Fibroblast of lung (primary cell): ENCODE measurements at regions not wholly inside any gene's neighbourhood (a gene's known extent, or its start where the extent isn't known, plus 50 kb on each side); places are given as distances from the start of the nearest gene placed in this dataset.

Experiments used
- CTCF ChIP-seq, 2 donors: IDR thresholded peaks in 1 of 2; conservative IDR thresholded peaks in 1 of 2; 1 replicate in 1 of 2; 2 replicates in 1 of 2; pipeline ENCODE4 v1.5.1; 2011 to 2012; ENCODE audit warnings: low read length in 2 of 2, control low read depth in 1 of 2, inconsistent platforms in 1 of 2, low read depth in 1 of 2, mild to moderate bottlenecking in 1 of 2
- EZH2 ChIP-seq: IDR thresholded peaks from 2 replicates; pipeline ENCODE4 v1.5.1; 2012; ENCODE audit warnings: low read length, control low read depth, mild to moderate bottlenecking; ENCODE audit errors: missing control alignments

GRCh38 chr22:22082960-22083359, 100.4 kb upstream of the TOP3B start:
- no peak for TF ChIP-seq CTCF (conservative IDR thresholded peaks at IDR 0.05 in 1 of 2, IDR thresholded peaks at IDR 0.05 in 1 of 2; ENCODE audit: low read depth in 1 of 2, low read length in 2 of 2)
- TF ChIP-seq EZH2, result no peak
